Gastroesophageal sphincter (tissue), 4 donors: ENCODE measurements at regions not wholly inside any gene's neighbourhood (a gene's known extent, or its start where the extent isn't known, plus 50 kb on each side); places are given as distances from the start of the nearest gene placed in this dataset.

Experiments used
- ATAC-seq: fragments of 150-250 bp; one replicate; pipeline ENCODE4 v1.9.1; 2016; ENCODE audit warnings: mild to moderate bottlenecking, moderate library complexity
- H3K27ac ChIP-seq, 4 donors: fragments of 200-600 bp; sonication (generic) in 3 of 4; 1 replicate in 3 of 4; 2 replicates in 1 of 4; pipeline ENCODE4 v1.5.1; 2016 to 2019
- H3K27me3 ChIP-seq: fragments of 200-600 bp; sonication (generic); one replicate; pipeline ENCODE4 v1.5.1; 2019
- H3K36me3 ChIP-seq, 2 donors: fragments of 200-600 bp; sonication (generic); one replicate each; pipeline ENCODE4 v1.5.1; 2019; ENCODE audit warnings: control low read depth in 1 of 2
- H3K4me1 ChIP-seq, 3 donors: fragments of 200-600 bp; sonication (generic); 1 replicate in 2 of 3; 2 replicates in 1 of 3; pipeline ENCODE4 v1.5.1; 2016 to 2019; ENCODE audit warnings: control low read depth in 2 of 3
- H3K4me3 ChIP-seq, 2 donors: fragments of 200-600 bp; sonication (generic); one replicate each; pipeline ENCODE4 v1.5.1; 2019; ENCODE audit warnings: mild to moderate bottlenecking in 1 of 2, moderate library complexity in 1 of 2
- H3K9me3 ChIP-seq, 3 donors: fragments of 200-600 bp; sonication (generic); one replicate each; pipeline ENCODE4 v1.5.1; 2017 to 2019; ENCODE audit warnings: control low read depth in 2 of 3
- CTCF ChIP-seq, 4 experiments: fragments of 200-600 bp in 2 of 4; fragments of 450-650 bp in 2 of 4; sonication (generic) in 1 of 4; IDR thresholded peaks; one replicate each; pipeline ENCODE4 v1.5.1; 2017 to 2019; ENCODE audit warnings: antibody characterized with exemption in 4 of 4, mild to moderate bottlenecking in 2 of 4, moderate library complexity in 2 of 4
- EP300 ChIP-seq: sonication (generic); formaldehyde crosslinking; IDR thresholded peaks from one replicate; pipeline ENCODE4 v1.6.1; 2017; ENCODE audit warnings: antibody characterized with exemption, mild to moderate bottlenecking
- POLR2A ChIP-seq, 2 donors: fragments of 450-650 bp; IDR thresholded peaks; one replicate each; pipeline ENCODE4 v1.6.1; 2017; ENCODE audit warnings: antibody characterized with exemption in 2 of 2, mild to moderate bottlenecking in 2 of 2, moderate library complexity in 1 of 2
- POLR2AphosphoS5 ChIP-seq: sonication (generic); formaldehyde crosslinking; IDR thresholded peaks from one replicate; pipeline ENCODE4 v1.6.1; 2017; ENCODE audit warnings: antibody characterized with exemption
- WGBS, 2 donors: methylation state at CpG; one replicate each; pipeline ENCODE4 v1.1.5; 2018; ENCODE audit warnings: low coverage in 1 of 2; 5-methylcytosine and 5-hydroxymethylcytosine counted together

GRCh38 chr4:149269835-149270234, 545.8 kb downstream of the IQCM start:
- H3K36me3 ChIP-seq, result no peaks in the 10 kb centered on the region
- no peak overlapping the region for H3K4me3 ChIP-seq
- H3K4me1 ChIP-seq, result no peaks in the 10 kb centered on the region
- no peak overlapping the region for H3K27ac ChIP-seq
- H3K9me3 ChIP-seq, result peaks cover 0 to 8% (median 0%) of the 10 kb centered on the region in 3 donors
- ATAC-seq, result no peak
- H3K27me3 ChIP-seq, result no peaks in the 10 kb centered on the region
- WGBS, 2 donors, result 88 to 100% methylated on average over 1 of the region's 1 CpG
- TF ChIP-seq EP300 (no peak), POLR2AphosphoS5 (no peak), CTCF (IDR thresholded peaks at IDR 0.05) (no peak), POLR2A (IDR thresholded peaks at IDR 0.05) (no peak)

GRCh38 chr4:149266301-149266700, 549.3 kb downstream of the IQCM start:
- WGBS, 2 donors, result 54 to 56% methylated on average over 3 of the region's 3 CpGs
- Histone ChIP-seq H3K4me1 (no peaks in the 10 kb centered on the region), H3K27ac (no peak overlapping the region), H3K27me3 (no peaks in the 10 kb centered on the region), H3K4me3 (no peak overlapping the region), H3K9me3 (no peaks in the 10 kb centered on the region), H3K36me3 (no peaks in the 10 kb centered on the region)
- TF ChIP-seq CTCF (IDR thresholded peaks at IDR 0.05), result no peak
- TF ChIP-seq POLR2AphosphoS5, result no peak
- no peak for TF ChIP-seq EP300
- no peak for TF ChIP-seq POLR2A (IDR thresholded peaks at IDR 0.05)
- no peak for ATAC-seq

GRCh38 chr4:149265645-149266044, 550.0 kb downstream of the IQCM start:
- no peak for ATAC-seq
- TF ChIP-seq EP300 (no peak), CTCF (IDR thresholded peaks at IDR 0.05) (no peak), POLR2A (IDR thresholded peaks at IDR 0.05) (no peak), POLR2AphosphoS5 (no peak)

GRCh38 chr4:149264093-149264733, 551.4 kb downstream of the IQCM start:
- ATAC-seq, result no peak
- Histone ChIP-seq H3K27me3 (no peaks in the 10 kb centered on the region), H3K36me3 (no peaks in the 10 kb centered on the region), H3K9me3 (no peaks in the 10 kb centered on the region), H3K4me1 (no peaks in the 10 kb centered on the region), H3K4me3 (no peak overlapping the region), H3K27ac (no peak overlapping the region)
- WGBS, 2 donors, result 52 to 86% methylated on average over 2 of the region's 2 CpGs
- no peak for TF ChIP-seq EP300
- peak in 2 of 4 experiments; percentile 12 to 57 for TF ChIP-seq CTCF (IDR thresholded peaks at IDR 0.05)

More at GRCh38 chr4:149265645-149266044, 550.0 kb downstream of the IQCM start:
- WGBS, 2 donors, result 93 to 96% methylated on average over 3 of the region's 3 CpGs
- no peaks in the 10 kb centered on the region for H3K36me3 ChIP-seq
- no peak overlapping the region for H3K27ac ChIP-seq
- no peaks in the 10 kb centered on the region for H3K27me3 ChIP-seq
- no peak overlapping the region for H3K4me3 ChIP-seq
- H3K4me1 ChIP-seq, result no peaks in the 10 kb centered on the region
- H3K9me3 ChIP-seq, result no peaks in the 10 kb centered on the region

- H3K27ac ChIP-seq, result no peak overlapping the region
- no peak overlapping the region for H3K4me3 ChIP-seq
- no peaks in the 10 kb centered on the region for H3K36me3 ChIP-seq
- WGBS, 2 donors, result 81 to 83% methylated on average over 1 of the region's 1 CpG
- no peak for ATAC-seq
- H3K27me3 ChIP-seq, result no peaks in the 10 kb centered on the region
- H3K9me3 ChIP-seq, result no peaks in the 10 kb centered on the region
- peaks cover 0 to 11% (median 0%) of the 10 kb centered on the region in 3 donors for H3K4me1 ChIP-seq
- TF ChIP-seq POLR2A (IDR thresholded peaks at IDR 0.05), result no peak
- no peak for TF ChIP-seq EP300
Measured at GRCh38 chr4:149248191-149248764, 567.4 kb downstream of the IQCM start.
